SH-SY5Y (cell line): ENCODE measurements at regions not wholly inside any gene's neighbourhood (a gene's known extent, or its start where the extent isn't known, plus 50 kb on each side); places are given as distances from the start of the nearest gene placed in this dataset.

Source experiments
- GATA2 ChIP-seq: IDR thresholded peaks from 2 replicates; pipeline ENCODE4 v1.6.1; 2011; ENCODE audit warnings: mild to moderate bottlenecking, low read depth, low read length
- GATA3 ChIP-seq: IDR thresholded peaks from 2 replicates; pipeline ENCODE4 v1.6.1; 2011; ENCODE audit warnings: low read depth, mild to moderate bottlenecking, low read length, moderate library complexity

- TF ChIP-seq GATA3 (no peak), GATA2 (no peak)
Observed at GRCh38 chr1:239868058-239868832, 223.4 kb upstream of the FMN2 start.

DNA sequence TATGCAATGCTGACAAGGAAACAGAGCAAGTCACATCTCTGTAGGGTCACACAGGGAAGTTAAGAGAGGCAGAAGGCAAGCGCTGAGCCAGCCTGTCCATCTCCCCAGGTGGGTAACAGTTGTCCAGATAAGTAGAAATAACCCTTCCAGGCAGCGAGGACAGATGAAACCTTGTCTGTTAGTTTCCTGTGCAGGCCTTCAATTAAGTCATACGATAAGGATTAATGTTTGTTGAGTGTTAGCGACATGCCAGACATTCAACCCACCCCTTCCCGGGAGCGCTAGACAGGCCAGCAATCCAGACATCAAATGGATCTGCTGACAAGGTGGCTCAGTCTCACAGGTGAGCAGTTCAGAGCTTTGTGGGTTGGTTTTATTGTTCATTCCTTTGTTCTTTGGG, 221.5 kb upstream of the FMN2 start:
- TF ChIP-seq GATA2 = peak; percentile 86
- TF ChIP-seq GATA3 = peak; percentile 35; the same call in 1 of the 2 replicates

DNA sequence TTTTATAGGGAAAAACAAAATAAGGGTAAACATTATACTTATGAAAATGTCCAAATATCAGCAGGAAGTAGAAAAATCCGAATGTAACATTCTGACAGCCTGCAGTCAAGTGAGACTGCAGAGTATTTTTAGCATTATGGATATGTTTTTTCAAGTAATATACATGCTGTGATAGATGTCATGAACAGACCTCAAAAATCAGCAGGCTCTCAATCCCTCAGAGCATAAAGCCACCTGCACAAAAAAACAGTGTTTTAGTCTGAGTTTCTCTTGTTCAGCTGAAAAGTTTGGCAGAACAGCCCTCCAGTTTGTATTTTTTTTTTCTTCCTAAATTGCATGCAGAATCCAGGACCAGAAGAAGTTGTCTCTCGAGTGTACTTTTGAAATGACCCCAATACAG, 219.1 kb upstream of the FMN2 start:
- TF ChIP-seq GATA2 = no peak
- TF ChIP-seq GATA3 = no peak

DNA sequence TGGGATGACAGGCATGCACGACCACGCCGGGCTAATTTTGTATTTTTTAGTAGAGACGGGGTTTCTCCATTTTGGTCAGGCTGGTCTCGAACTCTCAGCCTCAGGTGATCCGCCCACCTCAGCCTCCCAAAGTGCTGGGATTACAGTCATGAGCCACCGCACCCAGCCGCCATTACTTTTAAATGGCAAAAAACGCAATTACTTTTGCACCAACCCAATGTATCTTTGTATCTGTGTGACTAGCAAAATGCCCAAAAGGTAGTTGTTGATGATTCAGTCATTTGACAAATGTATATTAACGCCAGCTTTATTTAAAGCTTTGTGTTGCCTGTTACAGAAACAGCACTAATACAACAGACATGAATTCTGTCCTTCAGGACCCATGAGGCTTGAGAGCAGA, 216.9 kb upstream of the FMN2 start:
- TF ChIP-seq GATA2 (no peak), GATA3 (no peak)

- no peak for TF ChIP-seq GATA3
- no peak for TF ChIP-seq GATA2
Observed at GRCh38 chr1:239879321-239880170, 212.1 kb upstream of the FMN2 start.

- TF ChIP-seq GATA3 = no peak
- no peak for TF ChIP-seq GATA2
Observed at GRCh38 chr1:239882967-239883366, 208.7 kb upstream of the FMN2 start.

- no peak for TF ChIP-seq GATA3
- no peak for TF ChIP-seq GATA2
Observed at GRCh38 chr1:239884796-239885195, 206.9 kb upstream of the FMN2 start.

DNA sequence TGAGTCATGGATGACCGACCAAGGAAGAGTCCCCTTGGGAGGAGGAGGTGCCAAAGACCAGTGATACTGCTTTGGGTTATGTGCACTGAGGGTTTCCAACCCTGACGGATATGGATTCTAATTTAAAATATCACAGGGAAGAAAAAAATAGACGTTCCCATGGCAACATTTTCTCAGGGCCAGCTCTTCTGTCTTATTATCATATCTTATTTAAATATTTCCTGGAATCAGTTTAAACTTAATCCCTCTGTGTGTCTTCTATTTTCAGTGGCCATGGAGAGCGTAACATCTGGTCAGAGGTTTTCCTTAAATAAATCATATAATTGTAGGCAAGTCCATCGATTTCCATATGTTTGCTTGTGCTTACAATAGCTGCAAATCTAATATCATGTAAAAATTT, 205.4 kb upstream of the FMN2 start:
- TF ChIP-seq GATA2 = no peak
- TF ChIP-seq GATA3 = no peak

- no peak for TF ChIP-seq GATA3
- TF ChIP-seq GATA2 = no peak
Observed at GRCh38 chr1:239888639-239889038, 203.0 kb upstream of the FMN2 start.

GRCh38 chr1:239891621-239892358, 199.9 kb upstream of the FMN2 start:
- peak; percentile 56; the same call in 1 of the 2 replicates for TF ChIP-seq GATA3
- peak; percentile 89 for TF ChIP-seq GATA2

DNA sequence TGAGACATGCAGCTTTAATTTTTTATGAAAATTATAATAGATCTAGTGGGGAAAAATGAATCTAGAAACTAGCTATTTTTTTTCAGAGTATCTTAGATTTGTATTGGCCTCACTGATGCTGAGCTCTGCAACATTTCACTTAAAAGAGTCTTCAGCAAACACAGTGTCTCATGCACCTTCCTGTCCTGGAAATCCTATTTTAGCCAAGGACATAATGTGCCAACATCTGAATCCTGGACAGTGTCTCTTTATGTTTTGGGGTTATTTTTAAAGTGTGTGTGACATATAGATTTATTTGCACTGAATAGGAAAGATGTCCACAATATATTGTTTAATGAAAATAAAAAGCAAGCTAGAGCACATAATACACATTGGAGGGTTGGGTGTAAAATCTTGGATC, 199.1 kb upstream of the FMN2 start:
- no peak for TF ChIP-seq GATA3
- TF ChIP-seq GATA2 = no peak

GRCh38 chr1:239893127-239893731, 198.5 kb upstream of the FMN2 start:
- TF ChIP-seq GATA2 = no peak
- TF ChIP-seq GATA3 = no peak

- TF ChIP-seq GATA3 (peak; percentile 79), GATA2 (peak; percentile 84)
Observed at GRCh38 chr1:239896569-239896968, 195.1 kb upstream of the FMN2 start.

GRCh38 chr1:239896980-239897379, 194.7 kb upstream of the FMN2 start:
- TF ChIP-seq GATA2 = no peak
- TF ChIP-seq GATA3 = no peak

- no peak for TF ChIP-seq GATA2
- TF ChIP-seq GATA3 = no peak
Observed at GRCh38 chr1:239897458-239897857, 194.2 kb upstream of the FMN2 start.
